ENCODE measurements at regions not wholly inside any gene's neighbourhood (a gene's known extent, or its start where the extent isn't known, plus 50 kb on each side); places are given as distances from the start of the nearest gene placed in this dataset.

- Histone ChIP-seq H3K4me1 (replicated peaks) (no peaks in the 10 kb centered on the region), H3K36me3 (no peaks in the 10 kb centered on the region), H3K27ac (no peak overlapping the region), H3K4me3 (no peak overlapping the region), H3K9me3 (no peaks in the 10 kb centered on the region), H3K27me3 (replicated peaks; ENCODE audit: insufficient read depth) (no peaks in the 10 kb centered on the region)
- DNase-seq (ENCODE audit: low spot score), result no peak
- intact Hi-C loops (cut with DNase I), result no loop called here
- 66% methylated on average over 2 of the region's 2 CpGs for WGBS
- TF ChIP-seq CTCF (IDR thresholded peaks at IDR 0.05) (no peak), POLR2A (IDR thresholded peaks at IDR 0.05) (no peak), POLR2AphosphoS5 (IDR thresholded peaks at IDR 0.05) (no peak)
Observed at GRCh38 chr4:17092736-17093437, 194.4 kb upstream of the LDB2 start.

GRCh38 chr4:17091104-17091503, 192.7 kb upstream of the LDB2 start:
- TF ChIP-seq CTCF (IDR thresholded peaks at IDR 0.05) (no peak), POLR2A (IDR thresholded peaks at IDR 0.05) (no peak), POLR2AphosphoS5 (IDR thresholded peaks at IDR 0.05) (no peak)
- H3K27ac ChIP-seq, result no peak overlapping the region
- intact Hi-C loops (cut with DNase I), result no loop called here
- no peaks in the 10 kb centered on the region for H3K27me3 ChIP-seq (replicated peaks; ENCODE audit: insufficient read depth)
- H3K9me3 ChIP-seq, result no peaks in the 10 kb centered on the region
- no peaks in the 10 kb centered on the region for H3K36me3 ChIP-seq
- no peak overlapping the region for H3K4me3 ChIP-seq
- H3K4me1 ChIP-seq (replicated peaks), result no peaks in the 10 kb centered on the region
- no peak for DNase-seq (ENCODE audit: low spot score)
- 85% methylated on average over 3 of the region's 3 CpGs for WGBS

- H3K27ac ChIP-seq, result no peak overlapping the region
- intact Hi-C loops (cut with DNase I), result no loop called here
- DNase-seq (ENCODE audit: low spot score), result no peak
- no peaks in the 10 kb centered on the region for H3K9me3 ChIP-seq
- no peaks in the 10 kb centered on the region for H3K4me1 ChIP-seq (replicated peaks)
- H3K36me3 ChIP-seq, result no peaks in the 10 kb centered on the region
- H3K27me3 ChIP-seq (replicated peaks; ENCODE audit: insufficient read depth), result no peaks in the 10 kb centered on the region
- 93% methylated on average over 3 of the region's 3 CpGs for WGBS
- no peak overlapping the region for H3K4me3 ChIP-seq
- TF ChIP-seq CTCF (IDR thresholded peaks at IDR 0.05) (no peak), POLR2AphosphoS5 (IDR thresholded peaks at IDR 0.05) (no peak), POLR2A (IDR thresholded peaks at IDR 0.05) (no peak)
Observed at GRCh38 chr4:17090063-17090462, 191.6 kb upstream of the LDB2 start.

- Histone ChIP-seq H3K36me3 (no peaks in the 10 kb centered on the region), H3K27ac (no peak overlapping the region), H3K4me3 (no peak overlapping the region), H3K4me1 (replicated peaks) (no peaks in the 10 kb centered on the region), H3K27me3 (replicated peaks; ENCODE audit: insufficient read depth) (no peaks in the 10 kb centered on the region), H3K9me3 (no peaks in the 10 kb centered on the region)
- no peak for DNase-seq (ENCODE audit: low spot score)
- TF ChIP-seq POLR2AphosphoS5 (IDR thresholded peaks at IDR 0.05), result no peak
- no peak for TF ChIP-seq POLR2A (IDR thresholded peaks at IDR 0.05)
- no peak for TF ChIP-seq CTCF (IDR thresholded peaks at IDR 0.05)
- intact Hi-C loops (cut with DNase I), result no loop called here
- WGBS, result 95% methylated on average over 5 of the region's 5 CpGs
Observed at GRCh38 chr4:17085416-17085815, 187.0 kb upstream of the LDB2 start.

GRCh38 chr4:17082186-17082585, 183.7 kb upstream of the LDB2 start:
- H3K27me3 ChIP-seq (replicated peaks; ENCODE audit: insufficient read depth), result no peaks in the 10 kb centered on the region
- H3K36me3 ChIP-seq, result no peaks in the 10 kb centered on the region
- H3K27ac ChIP-seq, result no peak overlapping the region
- no peaks in the 10 kb centered on the region for H3K4me1 ChIP-seq (replicated peaks)
- H3K4me3 ChIP-seq, result no peak overlapping the region
- intact Hi-C loops (cut with DNase I), result no loop called here
- no peak for DNase-seq (ENCODE audit: low spot score)
- WGBS, result 92% methylated on average over 4 of the region's 4 CpGs
- H3K9me3 ChIP-seq, result no peaks in the 10 kb centered on the region
- no peak for TF ChIP-seq POLR2A (IDR thresholded peaks at IDR 0.05)
- TF ChIP-seq POLR2AphosphoS5 (IDR thresholded peaks at IDR 0.05), result no peak
- no peak for TF ChIP-seq CTCF (IDR thresholded peaks at IDR 0.05)

All from prostate gland (tissue), 2 donors.